Activated CD8-positive, alpha-beta T cell treated with anti-CD3 and anti-CD28 coated beads, Interleukin-2, amount 10 ng/mL, durations not matched to agents 7 days and 5 days (primary cell): ENCODE measurements at regions not wholly inside any gene's neighbourhood (a gene's known extent, or its start where the extent isn't known, plus 50 kb on each side); places are given as distances from the start of the nearest gene placed in this dataset.

ENCODE experiments used
- ATAC-seq: fragments of 150-1000 bp; cut with Tn5 transposase; one replicate; pipeline ENCODE4 v1.10.0; 2021; ENCODE audit warnings: moderate library complexity
- CTCF ChIA-PET: fragments of 350-600 bp; sonication (Branson Sonifier 250); formaldehyde crosslinking; loops from one replicate; lab custom pipeline; 2021; ENCODE audit warnings: antibody characterized with exemption; lab: Charles Lee
- POLR2A ChIA-PET: fragments of 350-600 bp; sonication (Branson Sonifier 250); formaldehyde crosslinking; loops from one replicate; lab custom pipeline; 2021; ENCODE audit warnings: antibody characterized with exemption; lab: Charles Lee
- DNase-seq: peaks from one replicate; pipeline ENCODE4 v3.0.0-alpha.2; 2020
- H3K27ac Mint-ChIP-seq: one replicate; pipeline ENCODE4 v1.8.0; 2021; ENCODE audit warnings: mild to moderate bottlenecking, mixed read lengths
- H3K27me3 Mint-ChIP-seq: one replicate; pipeline ENCODE4 v1.8.0; 2021; ENCODE audit warnings: low read depth, mixed read lengths
- H3K36me3 Mint-ChIP-seq: one replicate; pipeline ENCODE4 v1.8.0; 2021; ENCODE audit warnings: low read depth, mixed read lengths
- H3K4me1 Mint-ChIP-seq: one replicate; pipeline ENCODE4 v1.8.0; 2021; ENCODE audit warnings: low read depth, mixed read lengths
- H3K4me3 Mint-ChIP-seq: one replicate; pipeline ENCODE4 v1.8.0; 2021; ENCODE audit warnings: mild to moderate bottlenecking, mixed read lengths
- H3K9me3 Mint-ChIP-seq: one replicate; pipeline ENCODE4 v1.8.0; 2022; ENCODE audit warnings: mixed read lengths; ENCODE audit not compliant: insufficient read depth

GRCh38 chr12:91901381-91902074 is 244.1 kb downstream of the BTG1 start:
- POLR2A ChIA-PET, result no interaction called here
- CTCF ChIA-PET, result no interaction called here
- Mint-ChIP-seq H3K27ac (no peak overlapping the region), H3K4me1 (peaks cover 13% of the 10 kb centered on the region), H3K4me3 (no peak overlapping the region), H3K27me3 (no peaks in the 10 kb centered on the region), H3K9me3 (peaks cover 4% of the 10 kb centered on the region), H3K36me3 (peaks cover 15% of the 10 kb centered on the region)
- no peak for DNase-seq
- ATAC-seq, result no peak

- Mint-ChIP-seq H3K9me3 (peaks cover 4% of the 10 kb centered on the region), H3K27me3 (no peaks in the 10 kb centered on the region), H3K36me3 (peaks cover 15% of the 10 kb centered on the region), H3K4me3 (no peak overlapping the region), H3K27ac (no peak overlapping the region), H3K4me1 (peaks cover 13% of the 10 kb centered on the region)
- DNase-seq, result no peak
- no peak for ATAC-seq
- POLR2A ChIA-PET, result no interaction called here
- CTCF ChIA-PET, result no interaction called here
Measured at GRCh38 chr12:91900971-91901370, 244.7 kb downstream of the BTG1 start.

- DNase-seq (no peak), ATAC-seq (no peak)
- Mint-ChIP-seq H3K27me3 (no peaks in the 10 kb centered on the region), H3K4me1 (peaks cover 5% of the 10 kb centered on the region), H3K9me3 (peaks cover 4% of the 10 kb centered on the region), H3K36me3 (peaks cover 13% of the 10 kb centered on the region), H3K27ac (no peak overlapping the region), H3K4me3 (no peak overlapping the region)
- POLR2A ChIA-PET, result interaction anchor here (0.8 kb wide), 1 partner anchor 22 kb away, joined by 4 read pairs; no protein-coding TSS in a partner anchor
- CTCF ChIA-PET, result interaction anchor here (0.9 kb wide), 1 partner anchor 11 kb away, joined by 5 read pairs; no protein-coding TSS in a partner anchor
Measured at GRCh38 chr12:91899056-91899455, 246.6 kb downstream of the BTG1 start.

- Mint-ChIP-seq H3K27me3 (no peaks in the 10 kb centered on the region), H3K27ac (no peak overlapping the region), H3K9me3 (no peaks in the 10 kb centered on the region), H3K4me3 (no peak overlapping the region), H3K4me1 (no peaks in the 10 kb centered on the region), H3K36me3 (peaks cover 5% of the 10 kb centered on the region)
- CTCF ChIA-PET, result no interaction called here
- POLR2A ChIA-PET, result no interaction called here
- ATAC-seq (no peak), DNase-seq (no peak)
Measured at GRCh38 chr12:91897025-91897515, 248.6 kb downstream of the BTG1 start.

- H3K36me3 Mint-ChIP-seq, result peaks cover 3% of the 10 kb centered on the region
- no peaks in the 10 kb centered on the region for H3K27me3 Mint-ChIP-seq
- no peaks in the 10 kb centered on the region for H3K4me1 Mint-ChIP-seq
- H3K9me3 Mint-ChIP-seq, result no peaks in the 10 kb centered on the region
- ATAC-seq (no peak), DNase-seq (no peak)
- no peak overlapping the region for H3K27ac Mint-ChIP-seq
- ChIA-PET POLR2A (no interaction called here), CTCF (interaction anchor here (1.0 kb wide), 1 partner anchor 226 kb away, joined by 3 read pairs; no protein-coding TSS in a partner anchor)
- H3K4me3 Mint-ChIP-seq, result no peak overlapping the region
Measured at GRCh38 chr12:91896286-91897024, 249.2 kb downstream of the BTG1 start.

- Mint-ChIP-seq H3K36me3 (no peaks in the 10 kb centered on the region), H3K4me3 (no peak overlapping the region), H3K9me3 (peaks cover 2% of the 10 kb centered on the region), H3K27ac (no peak overlapping the region), H3K27me3 (no peaks in the 10 kb centered on the region), H3K4me1 (no peaks in the 10 kb centered on the region)
- CTCF ChIA-PET, result no interaction called here
- DNase-seq (no peak), ATAC-seq (no peak)
- POLR2A ChIA-PET, result no interaction called here
Measured at GRCh38 chr12:91894911-91895310, 250.7 kb downstream of the BTG1 start.

- Mint-ChIP-seq H3K36me3 (no peaks in the 10 kb centered on the region), H3K27ac (no peak overlapping the region), H3K4me3 (no peak overlapping the region), H3K27me3 (no peaks in the 10 kb centered on the region), H3K4me1 (no peaks in the 10 kb centered on the region), H3K9me3 (peaks cover 3% of the 10 kb centered on the region)
- ChIA-PET POLR2A (no interaction called here), CTCF (no interaction called here)
- DNase-seq (no peak), ATAC-seq (no peak)
Measured at GRCh38 chr12:91893476-91893875, 252.2 kb downstream of the BTG1 start.

- POLR2A ChIA-PET, result no interaction called here
- CTCF ChIA-PET, result interaction anchor here (1.0 kb wide), 1 partner anchor 10 kb away, joined by 4 read pairs; no protein-coding TSS in a partner anchor
Measured at GRCh38 chr12:91892081-91892855, 253.4 kb downstream of the BTG1 start.

GRCh38 chr12:91890742-91891141 is 254.9 kb downstream of the BTG1 start:
- H3K36me3 Mint-ChIP-seq, result no peaks in the 10 kb centered on the region
- ChIA-PET CTCF (interaction anchor here (0.9 to 1.6 kb wide), 2 partner anchors 14 to 20 kb away, joined by 3 to 4 read pairs; no protein-coding TSS in a partner anchor), POLR2A (no interaction called here)
- no peak overlapping the region for H3K4me3 Mint-ChIP-seq
- no peaks in the 10 kb centered on the region for H3K4me1 Mint-ChIP-seq
- no peaks in the 10 kb centered on the region for H3K27me3 Mint-ChIP-seq
- ATAC-seq (no peak), DNase-seq (no peak)
- H3K27ac Mint-ChIP-seq, result no peak overlapping the region
- peaks cover 7% of the 10 kb centered on the region for H3K9me3 Mint-ChIP-seq

More at GRCh38 chr12:91892081-91892855, 253.4 kb downstream of the BTG1 start:
- H3K27me3 Mint-ChIP-seq, result no peaks in the 10 kb centered on the region
- H3K9me3 Mint-ChIP-seq, result peaks cover 7% of the 10 kb centered on the region
- H3K4me1 Mint-ChIP-seq, result no peaks in the 10 kb centered on the region
- H3K27ac Mint-ChIP-seq, result no peak overlapping the region
- no peaks in the 10 kb centered on the region for H3K36me3 Mint-ChIP-seq
- no peak for ATAC-seq
- no peak for DNase-seq
- H3K4me3 Mint-ChIP-seq, result no peak overlapping the region

GRCh38 chr12:91889910-91890309 is 255.7 kb downstream of the BTG1 start:
- H3K27ac Mint-ChIP-seq, result no peak overlapping the region
- no peaks in the 10 kb centered on the region for H3K36me3 Mint-ChIP-seq
- no peaks in the 10 kb centered on the region for H3K4me1 Mint-ChIP-seq
- peaks cover 7% of the 10 kb centered on the region for H3K9me3 Mint-ChIP-seq
- no peak for DNase-seq
- CTCF ChIA-PET, result interaction anchor here (0.7 to 1.6 kb wide), 2 partner anchors 13 to 21 kb away, joined by 3 to 4 read pairs; no protein-coding TSS in a partner anchor
- ATAC-seq, result no peak
- no peaks in the 10 kb centered on the region for H3K27me3 Mint-ChIP-seq
- H3K4me3 Mint-ChIP-seq, result no peak overlapping the region
- POLR2A ChIA-PET, result no interaction called here

GRCh38 chr12:91889059-91889458 is 256.6 kb downstream of the BTG1 start:
- CTCF ChIA-PET, result no interaction called here
- ATAC-seq (no peak), DNase-seq (no peak)
- POLR2A ChIA-PET, result no interaction called here
- Mint-ChIP-seq H3K4me3 (no peak overlapping the region), H3K36me3 (no peaks in the 10 kb centered on the region), H3K4me1 (no peaks in the 10 kb centered on the region), H3K27ac (no peak overlapping the region), H3K27me3 (no peaks in the 10 kb centered on the region), H3K9me3 (peaks cover 7% of the 10 kb centered on the region)
